DMS53 treated with DMSO at 0.1 percent for 48 hours (cell line): ENCODE measurements at regions not wholly inside any gene's neighbourhood (a gene's known extent, or its start where the extent isn't known, plus 50 kb on each side); places are given as distances from the start of the nearest gene placed in this dataset.
A peak's percentile ranks its signal among the peaks of the same experiment; 100 is the strongest.
"Not testable (repeated sequence)": the region's sequence is repeated elsewhere in the genome, so short reads cannot be mapped to it uniquely, and the experiment has no call there.

Source experiments
- DNase-seq: peaks from one replicate; lab custom pipeline; 2025; ENCODE audit not compliant: unreplicated experiment; lab: John Stamatoyannopoulos, UW

DNA sequence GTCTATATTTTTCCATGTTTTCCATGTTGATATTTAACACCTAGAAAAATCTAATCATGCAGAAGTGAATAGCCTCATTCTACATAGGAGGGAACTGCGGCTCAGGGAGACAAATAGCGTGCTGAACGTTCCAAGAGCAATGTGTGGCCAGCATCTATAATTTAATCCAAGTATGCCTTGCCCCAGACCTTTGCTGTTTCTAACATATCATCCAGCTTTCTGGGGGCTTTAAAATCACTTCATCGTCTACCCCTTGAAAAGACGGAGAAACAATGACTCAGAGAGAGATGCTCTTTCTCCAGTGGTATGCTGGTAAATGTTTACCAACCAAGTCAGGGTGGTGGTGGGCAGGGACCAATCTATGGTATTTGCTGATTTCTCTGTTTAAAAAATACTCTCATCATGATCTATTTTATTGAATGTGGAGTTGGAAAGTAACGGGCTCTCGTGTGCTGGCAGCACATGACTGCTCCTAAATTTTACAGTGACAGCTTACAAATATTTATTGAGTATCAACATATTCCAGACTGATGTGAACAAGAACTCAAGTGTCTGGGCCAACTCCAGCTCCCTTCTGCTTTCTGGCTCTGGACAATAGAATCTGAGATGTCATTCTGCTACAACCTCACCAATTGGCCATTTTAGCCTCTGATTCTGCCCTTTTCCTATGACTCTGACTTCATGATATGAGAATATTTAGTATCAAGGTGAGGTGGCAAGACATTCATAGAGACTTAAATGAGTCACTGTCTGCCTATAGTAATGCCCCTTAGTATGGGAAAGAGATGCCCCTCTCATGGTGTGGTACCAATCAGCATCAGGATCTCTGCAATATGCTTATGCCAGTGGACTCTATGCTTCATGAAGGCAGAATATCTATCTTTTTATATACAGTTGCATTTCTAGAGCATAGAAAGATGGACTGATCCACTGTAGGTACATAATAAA lies 407.4 kb upstream of the TNC start:
- no peak for DNase-seq

DNA sequence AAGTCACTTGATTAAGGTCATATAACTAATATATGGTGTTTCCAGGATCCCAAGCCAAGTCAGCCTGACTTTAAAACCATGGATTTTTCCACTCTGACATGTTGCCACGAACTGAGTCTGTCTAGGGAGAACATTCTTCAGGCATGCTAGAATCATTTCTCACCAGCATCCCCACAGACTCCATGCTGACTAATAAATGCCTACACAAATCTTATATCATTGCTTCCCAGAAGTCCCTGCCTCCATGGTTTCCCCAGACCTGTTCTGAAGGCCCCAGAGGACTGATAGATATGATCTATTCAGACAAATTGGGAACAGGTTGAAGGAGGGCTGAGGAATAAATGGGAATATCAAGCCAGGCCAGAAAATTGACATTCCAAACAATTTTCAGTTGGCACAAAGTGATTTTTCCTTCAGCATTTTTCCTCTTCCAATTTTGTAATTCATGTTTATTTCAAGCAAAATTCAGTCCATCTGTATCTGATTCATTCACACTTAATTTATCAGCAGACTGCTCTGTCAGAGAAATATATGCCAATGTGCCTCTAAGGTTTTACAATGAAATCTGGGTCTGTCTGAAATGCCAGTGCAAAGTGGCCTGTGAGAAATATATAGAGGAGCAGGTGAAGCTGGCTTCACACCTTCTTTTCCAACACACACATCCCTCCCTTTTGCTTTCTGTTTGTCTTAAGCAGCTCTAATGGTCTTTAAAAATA lies 413.6 kb upstream of the TNC start:
- DNase-seq = no peak

DNA sequence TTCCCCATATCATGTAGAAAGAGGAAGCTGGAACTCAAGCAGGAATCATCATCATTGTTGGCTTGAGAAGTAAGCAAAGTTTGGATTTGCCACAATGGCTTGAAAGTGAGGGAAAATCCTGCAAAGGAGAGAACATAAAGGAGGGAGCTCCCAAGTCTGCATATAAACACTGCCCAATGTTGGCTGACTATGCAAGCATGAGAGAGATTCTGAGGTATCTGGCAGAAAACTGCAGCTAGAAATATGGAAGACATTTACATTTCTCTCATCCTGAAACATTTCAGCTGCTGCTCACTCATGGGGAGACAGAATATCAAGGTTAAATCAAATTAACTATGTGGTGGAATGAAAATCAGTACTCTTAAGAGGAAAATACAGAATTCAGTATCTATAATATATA lies 415.6 kb upstream of the TNC start:
- no peak for DNase-seq

DNA sequence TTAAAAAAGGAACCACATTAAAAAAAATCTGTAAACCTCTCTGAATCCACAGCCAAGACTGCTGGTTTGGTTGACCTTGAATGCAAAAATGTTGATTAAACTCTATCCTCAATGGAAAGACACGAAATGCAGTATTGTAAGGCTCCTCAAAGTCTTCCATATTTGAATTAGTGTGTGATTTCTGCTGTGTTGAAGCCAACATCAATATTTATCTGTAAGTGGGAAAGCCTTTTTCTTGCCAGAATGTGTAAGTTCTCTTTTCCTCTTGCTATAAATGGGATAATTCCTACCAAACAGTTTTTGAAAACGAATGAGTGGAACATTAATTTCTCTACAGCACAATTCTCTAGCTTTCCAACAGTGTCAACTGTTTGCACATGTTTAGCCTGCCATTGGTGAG lies 422.1 kb upstream of the TNC start:
- no peak for DNase-seq

DNA sequence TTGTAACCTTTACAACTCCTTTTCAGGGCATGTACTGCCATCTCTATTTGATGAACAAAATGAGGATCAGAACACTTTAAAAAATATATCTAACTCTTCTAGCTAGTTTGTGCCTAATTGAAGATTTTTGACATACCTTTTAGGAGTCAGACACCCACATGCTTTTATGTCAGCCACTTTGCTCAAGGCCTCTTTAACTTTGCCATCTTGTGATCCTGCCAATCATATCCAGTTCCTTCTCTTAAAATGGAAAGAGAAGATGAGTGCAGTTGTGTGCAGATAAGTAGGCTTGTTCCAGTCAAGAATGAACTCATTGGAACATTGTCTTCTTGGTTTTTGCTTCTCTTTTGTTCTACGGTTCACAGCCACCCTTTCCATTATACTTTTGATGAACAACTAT lies 425.6 kb upstream of the TNC start:
- no peak for DNase-seq

DNA sequence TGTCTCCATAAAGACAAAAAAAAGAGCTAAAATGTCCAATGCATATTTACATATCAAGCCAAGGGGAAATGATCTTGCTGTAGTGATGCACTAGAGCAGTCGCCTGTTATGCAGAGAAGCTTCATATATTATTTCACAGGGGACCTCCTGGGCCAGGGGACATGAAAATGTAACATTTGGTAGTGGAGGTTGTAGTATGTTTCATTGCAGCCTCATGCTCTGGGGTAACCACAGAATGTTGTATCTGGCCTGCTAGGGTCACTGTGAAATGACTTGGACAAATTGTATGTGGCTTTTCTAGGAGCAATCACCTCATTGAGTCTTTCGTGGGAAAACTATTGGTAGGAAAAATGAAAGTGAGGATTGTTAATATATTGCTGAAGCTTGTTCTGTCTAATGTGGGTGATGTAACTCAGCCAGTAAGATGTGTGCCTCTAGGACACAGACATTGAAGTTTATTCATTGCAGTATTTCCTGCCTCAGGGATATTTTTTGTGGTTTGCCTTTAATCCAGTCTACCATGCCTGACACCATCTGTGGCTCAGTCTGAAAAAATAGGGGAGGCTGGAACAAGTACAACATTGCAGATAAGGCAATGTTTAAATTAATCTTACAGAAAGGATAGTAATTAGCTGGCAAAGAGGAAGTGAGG lies 430.8 kb upstream of the TNC start:
- no peak for DNase-seq

DNA sequence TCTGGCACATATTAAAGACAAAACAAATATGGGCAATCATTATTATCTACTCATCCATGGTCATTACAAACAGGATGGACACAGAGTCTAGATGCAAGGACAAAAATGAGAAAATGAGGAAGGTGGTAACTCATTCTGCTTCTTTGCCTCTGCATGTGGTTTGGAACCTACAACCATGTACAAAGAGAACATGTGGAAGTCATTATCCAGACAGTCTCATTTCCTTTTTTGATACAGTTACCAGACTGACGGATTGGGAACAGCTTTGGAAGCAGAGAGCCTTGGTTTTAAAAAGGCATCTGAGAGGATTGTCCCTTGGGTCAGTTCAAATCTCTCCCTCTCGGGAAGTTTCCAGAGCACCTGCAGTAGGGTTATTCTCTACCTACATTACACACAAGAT lies 433.4 kb upstream of the TNC start:
- no peak for DNase-seq

DNA sequence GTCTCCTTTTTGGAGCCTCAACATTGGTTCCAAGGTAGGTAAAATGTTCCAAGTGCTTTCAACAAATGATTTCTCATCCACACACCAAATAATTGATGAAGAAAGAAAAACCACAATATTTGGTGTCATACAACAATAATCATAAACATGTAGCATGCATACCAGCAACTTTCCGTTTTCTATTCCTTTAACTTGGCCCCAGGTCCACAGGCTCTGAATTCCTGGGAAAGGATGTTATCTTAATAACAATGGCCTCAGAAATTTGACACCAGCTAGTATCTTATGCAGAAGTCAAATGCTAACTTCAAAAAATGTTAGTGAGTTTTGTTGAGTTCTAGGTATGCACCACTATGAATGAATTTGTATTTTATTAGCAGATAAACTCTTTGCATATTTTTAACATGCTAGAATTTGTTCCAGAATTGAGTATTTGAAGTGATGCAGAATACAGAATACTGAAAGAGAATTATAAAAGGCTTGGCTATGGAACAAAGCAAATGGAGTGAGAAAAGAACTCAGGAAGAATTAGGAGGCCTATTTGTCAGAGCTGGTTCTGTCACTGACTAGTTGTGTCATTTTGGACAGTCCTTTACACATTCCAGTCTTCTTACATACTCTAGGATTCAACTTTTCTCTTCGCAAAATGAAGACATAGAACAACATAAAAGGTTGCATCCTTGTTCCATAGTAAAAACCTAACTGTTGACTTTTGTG lies 435.3 kb upstream of the TNC start:
- DNase-seq = no peak

DNA sequence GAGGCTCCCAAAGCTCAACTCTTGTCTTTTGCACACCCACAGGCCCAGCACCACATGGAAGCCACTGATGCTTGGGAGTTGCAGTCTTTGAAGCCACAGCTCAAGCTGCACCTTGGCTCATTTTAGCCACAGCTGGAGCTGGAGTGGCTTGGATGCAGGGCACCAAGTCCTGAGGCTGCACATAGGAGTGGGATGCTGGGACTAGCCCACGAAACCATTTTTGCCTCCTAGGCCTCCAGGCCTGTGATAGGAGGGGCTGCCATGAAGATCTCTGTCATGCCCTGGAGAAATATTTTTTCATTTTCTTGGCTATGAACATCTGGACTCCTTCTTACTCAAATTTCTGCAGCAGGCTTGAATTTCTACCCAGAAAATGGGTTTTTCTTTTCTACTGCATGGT lies 438.5 kb upstream of the TNC start:
- DNase-seq = no peak

DNA sequence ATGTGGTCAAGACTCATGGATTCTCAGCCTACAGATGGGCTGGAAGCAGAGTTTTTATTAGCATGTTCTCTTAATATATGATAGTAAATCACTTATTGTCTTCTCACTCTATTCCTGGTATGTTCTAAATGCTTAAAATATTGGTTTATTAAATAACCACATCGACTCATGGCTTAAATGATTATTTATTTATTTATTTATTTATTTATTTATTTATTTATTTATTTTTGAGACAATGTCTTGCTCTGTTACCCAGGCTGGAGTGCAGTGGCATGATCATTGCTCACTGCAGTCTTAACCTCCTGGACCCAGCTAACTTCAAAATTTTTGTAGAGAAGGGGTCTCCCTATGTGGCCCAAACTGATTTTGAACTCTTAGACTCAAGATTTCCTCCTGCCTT lies 457.2 kb upstream of the TNC start:
- DNase-seq = no peak

DNA sequence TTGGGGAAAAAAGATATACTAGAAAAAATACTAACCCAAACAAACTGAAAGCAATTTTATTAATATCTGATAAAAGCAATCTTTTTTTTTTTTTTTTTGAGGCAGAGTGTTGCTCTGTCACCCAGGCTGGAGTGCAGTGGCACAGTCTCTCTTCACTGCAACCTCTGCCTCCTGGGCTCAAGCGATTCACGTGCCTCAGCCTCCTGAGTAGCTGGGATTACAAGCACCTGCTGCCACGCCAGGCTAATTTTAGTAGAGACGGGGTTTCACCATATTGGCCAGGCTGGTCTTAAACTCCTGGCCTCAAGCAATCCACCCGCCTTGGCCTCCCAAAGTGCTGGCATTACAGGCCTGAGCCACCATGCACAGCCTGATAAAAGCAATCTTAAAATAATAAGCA lies 467.5 kb upstream of the TNC start:
- DNase-seq = not testable (repeated sequence)

DNA sequence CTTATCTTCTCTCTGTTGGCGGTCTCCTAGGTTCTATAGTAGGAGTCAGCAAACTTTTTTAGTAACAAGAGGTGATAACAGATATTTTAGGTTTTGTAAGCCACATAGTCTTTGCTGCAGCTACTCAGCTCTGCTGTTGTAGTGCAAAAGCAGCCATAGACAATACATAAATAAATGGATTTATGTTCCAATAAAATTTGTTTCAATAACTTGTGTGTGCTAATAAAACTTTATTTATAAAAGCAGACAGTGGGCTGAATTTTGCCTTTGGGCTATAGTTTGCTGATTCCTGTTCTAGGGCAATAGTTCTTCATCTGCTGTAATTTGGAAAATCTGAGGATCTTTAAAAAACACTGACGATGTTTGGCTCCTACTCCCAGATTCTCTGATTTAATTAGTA lies 469.4 kb upstream of the TNC start:
- no peak for DNase-seq

DNA sequence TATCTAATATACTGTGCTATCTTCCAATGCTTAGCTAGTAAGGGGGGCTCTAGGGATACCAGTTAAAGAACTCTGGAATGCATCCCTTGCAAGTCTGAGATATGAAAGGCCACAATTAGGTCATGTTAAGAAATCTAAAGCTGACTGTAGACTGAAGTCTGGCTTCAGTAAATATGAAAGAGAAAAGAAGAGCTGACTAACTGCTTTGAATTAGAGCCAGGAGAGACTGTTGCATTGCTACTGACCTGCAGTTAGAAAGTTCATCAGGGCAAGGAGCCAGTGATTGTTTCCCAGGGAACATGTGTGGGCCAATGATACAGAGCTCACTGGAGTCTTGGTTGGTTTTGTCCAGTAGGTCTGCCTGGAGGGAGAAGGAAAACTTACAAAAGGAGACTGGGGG lies 472.1 kb upstream of the TNC start:
- DNase-seq = no peak

DNA sequence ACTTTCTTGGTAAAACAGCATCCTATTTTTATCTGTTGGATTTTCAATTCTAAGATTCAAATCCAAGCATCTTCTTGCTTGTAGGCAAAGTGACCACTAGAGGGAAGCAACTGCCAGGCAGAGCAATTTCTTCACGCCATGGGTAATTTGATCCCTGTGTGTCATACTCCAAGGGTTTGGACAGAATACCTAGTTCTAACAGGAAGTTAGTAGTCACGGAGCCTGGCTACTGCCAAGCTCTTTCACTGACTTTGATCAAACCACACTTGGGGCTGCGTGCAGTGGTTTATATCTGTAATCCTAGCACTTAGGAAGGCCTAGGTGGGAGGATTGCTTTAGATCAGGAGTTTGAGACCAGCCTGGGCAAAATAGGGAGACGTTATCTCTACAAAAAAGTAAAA lies 473.6 kb upstream of the TNC start:
- DNase-seq = peak; percentile 94

DNA sequence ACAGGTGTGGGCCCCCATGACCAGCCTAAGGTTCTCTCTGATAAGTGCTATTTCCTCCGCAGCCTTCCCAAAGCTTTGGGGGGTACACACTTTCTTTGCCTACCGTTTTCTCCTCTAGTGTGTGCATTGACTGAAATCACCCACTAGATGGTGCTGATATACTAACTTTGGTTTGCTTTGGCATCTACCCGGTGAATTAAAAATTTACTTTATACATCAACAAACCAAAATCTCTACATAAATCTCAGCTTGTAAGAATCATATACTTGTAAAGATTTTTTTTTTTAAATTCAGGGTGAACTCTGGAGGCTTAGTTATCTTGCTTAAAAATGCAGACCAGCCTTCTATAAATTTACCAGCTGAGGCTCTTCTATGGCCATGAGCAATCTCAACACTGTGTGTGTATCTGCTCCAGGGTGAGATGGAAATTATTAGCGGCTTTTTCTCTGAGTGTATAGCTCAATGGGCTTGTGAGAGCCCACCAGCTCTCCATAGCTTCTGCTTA lies 475.7 kb upstream of the TNC start:
- DNase-seq = peak; percentile 13

DNA sequence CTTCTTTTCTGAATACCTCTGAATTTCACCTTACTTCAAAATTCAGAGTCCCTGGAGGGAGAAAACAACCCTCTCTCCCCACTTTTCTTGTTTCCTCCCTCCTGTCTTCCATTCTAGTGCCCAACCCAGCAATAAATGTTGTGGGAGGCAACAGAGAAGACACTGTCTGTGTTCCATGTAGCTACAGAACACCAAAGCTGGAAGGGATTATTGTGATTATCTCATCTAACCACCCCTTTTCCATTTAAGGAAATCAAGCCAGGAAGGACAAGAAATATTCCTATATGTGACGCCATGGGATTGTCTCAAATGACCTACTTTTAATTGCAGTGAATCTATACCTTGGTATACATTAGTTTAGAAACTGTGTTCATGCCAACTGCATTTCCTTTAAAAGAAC lies 476.6 kb upstream of the TNC start:
- DNase-seq = no peak

DNA sequence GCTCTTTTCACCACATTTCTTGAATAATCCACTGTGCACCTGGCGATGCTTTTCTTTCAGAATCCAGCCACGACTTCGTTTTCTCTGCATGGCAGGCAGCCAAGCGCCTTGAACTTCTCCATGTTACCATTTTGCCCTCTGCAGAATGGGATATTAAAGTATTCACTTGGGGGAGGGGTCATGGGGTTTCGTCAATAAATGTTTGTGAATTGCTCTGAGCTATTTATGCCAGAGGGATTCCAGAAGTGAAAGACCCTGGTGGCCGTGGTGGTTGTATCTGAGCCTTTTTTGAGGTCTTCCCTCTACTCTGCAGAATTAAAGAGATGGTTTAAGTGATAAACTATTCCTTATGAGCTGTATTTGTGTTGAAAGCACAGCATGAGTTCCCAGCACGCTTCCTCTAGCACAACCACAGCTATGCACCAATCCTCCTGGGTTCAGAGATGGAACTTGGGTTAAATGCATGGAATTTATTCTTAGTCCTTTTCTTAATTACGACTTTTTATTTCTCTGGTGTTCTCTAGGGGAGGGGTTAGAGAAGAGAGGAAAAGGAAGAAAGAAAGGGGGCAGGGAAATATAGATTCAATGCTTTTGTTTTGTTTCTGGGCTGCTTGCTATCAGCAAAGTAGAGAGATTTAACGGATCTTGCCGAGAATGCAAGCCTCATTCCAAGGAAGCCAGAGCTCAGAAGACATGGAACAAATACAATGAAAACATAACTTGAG lies 478.2 kb upstream of the TNC start:
- DNase-seq = no peak

DNA sequence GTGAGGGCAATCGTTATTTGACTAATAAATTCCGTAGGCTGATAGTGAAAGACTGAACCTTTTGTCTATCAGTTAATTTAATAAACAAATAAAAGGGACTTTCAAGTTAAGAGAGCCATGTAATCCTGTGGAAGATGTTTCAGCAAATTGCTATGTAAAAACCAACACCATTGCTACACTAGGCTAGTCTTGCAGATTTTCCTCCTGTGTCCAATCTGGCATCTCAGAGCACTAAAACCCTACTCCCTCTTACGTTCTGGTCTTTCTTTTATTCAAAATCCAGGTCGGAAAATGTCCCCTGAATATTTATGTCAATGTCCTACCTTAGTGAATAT lies 478.8 kb upstream of the TNC start:
- DNase-seq = no peak

DNA sequence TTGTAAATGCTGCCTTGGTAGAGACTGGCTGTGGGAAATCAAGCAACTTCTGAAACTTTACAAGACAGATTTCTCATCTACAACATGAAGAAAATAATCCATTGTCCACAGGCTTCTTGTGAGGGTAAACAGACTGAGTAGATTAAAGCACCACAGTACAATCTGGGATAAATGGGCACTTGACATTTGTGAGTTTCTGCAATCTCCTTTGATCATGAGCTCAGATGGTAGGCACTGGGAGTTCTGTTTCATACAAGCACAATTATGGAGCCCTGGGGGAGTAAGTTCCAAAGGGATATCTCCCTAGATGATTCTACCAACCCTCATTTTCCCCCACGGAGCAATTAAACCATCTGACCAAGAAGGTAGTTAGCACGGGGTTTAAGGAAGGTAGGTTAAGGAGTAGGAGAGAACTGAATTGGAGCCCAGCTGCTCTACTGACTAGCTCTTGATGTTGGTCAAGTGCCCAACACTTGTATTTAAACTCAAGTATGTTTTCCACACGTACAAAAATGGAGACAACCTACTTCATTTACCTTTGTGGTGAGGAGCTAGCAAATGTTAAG lies 479.5 kb upstream of the TNC start:
- no peak for DNase-seq

DNA sequence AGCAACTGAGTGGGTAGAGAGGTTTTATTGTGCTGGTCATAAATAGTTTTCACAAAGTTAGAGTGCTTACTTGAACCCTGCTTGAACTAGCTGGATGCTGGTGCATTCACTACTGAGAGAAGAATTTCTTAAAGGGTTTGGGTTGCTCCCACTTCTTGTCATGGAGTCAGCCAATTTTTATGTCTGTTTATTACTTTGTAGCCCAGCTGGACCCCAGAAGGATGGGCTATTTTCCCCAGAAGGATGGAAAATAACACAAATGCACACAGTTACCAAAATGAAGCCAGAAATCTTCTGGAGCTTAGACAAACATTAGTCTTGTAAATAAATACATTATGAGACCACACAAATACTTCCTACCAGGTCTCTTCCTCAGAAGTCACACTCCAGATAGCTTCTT lies 480.8 kb upstream of the TNC start:
- DNase-seq = no peak
